Right ventricle myocardium superior (tissue), 1 donor: ENCODE measurements at regions not wholly inside any gene's neighbourhood (a gene's known extent, or its start where the extent isn't known, plus 50 kb on each side); places are given as distances from the start of the nearest gene placed in this dataset.
A peak's percentile ranks its signal among the peaks of the same experiment; 100 is the strongest.
"Not testable (repeated sequence)": the region's sequence is repeated elsewhere in the genome, so short reads cannot be mapped to it uniquely, and the experiment has no call there.

ENCODE experiments used
- ATAC-seq: fragments of 200-7000 bp; cut with Tn5 transposase; one replicate; pipeline ENCODE4 v1.9.1; 2020; ENCODE audit warnings: mild to moderate bottlenecking; ENCODE audit not compliant: poor library complexity
- DNase-seq: peaks from one replicate; pipeline ENCODE4 v3.0.0-alpha.2; 2020
- intact Hi-C: fragments of 100-400 bp; cut with DNase I; formaldehyde crosslinking; loops from one replicate; pipeline ENCODE4 v1.11.2; 2022
- donor health status: DM: no; HTN: yes; CAD: no; lungs with severe emphysema.

DNA sequence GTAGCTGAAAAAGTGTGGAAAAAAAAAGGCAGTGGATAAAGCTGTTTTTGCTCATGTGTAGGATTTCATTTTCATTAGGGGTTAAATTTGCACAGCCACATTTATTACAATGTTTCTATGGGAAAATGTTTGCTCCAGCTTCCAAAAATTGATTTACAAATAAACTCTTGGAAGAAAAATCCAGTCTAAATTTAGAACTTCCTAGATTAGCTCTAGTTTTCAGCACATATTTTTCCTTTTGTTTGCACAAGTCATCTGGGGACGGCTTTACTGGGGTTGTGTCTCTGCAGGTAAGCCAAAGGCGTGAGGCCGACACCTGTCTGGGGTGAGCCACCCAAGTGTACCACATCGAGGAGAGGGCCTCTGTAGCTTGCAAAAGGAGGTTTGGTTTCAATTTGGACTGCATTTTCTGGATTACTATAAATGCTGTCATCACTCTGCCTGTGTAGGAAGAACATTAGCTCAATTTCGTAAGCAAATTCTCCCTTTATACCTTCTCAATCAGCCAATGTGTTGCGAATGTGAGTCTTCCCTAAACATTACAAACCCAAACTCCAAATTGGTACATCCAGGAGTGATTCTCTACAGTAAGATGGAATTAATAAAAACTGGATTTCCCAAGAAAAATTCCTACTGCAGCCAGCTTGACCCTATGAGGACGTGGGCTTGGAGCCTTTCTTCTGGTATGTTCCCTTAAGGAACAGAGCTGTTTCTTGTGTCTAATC, 89.5 kb upstream of the ZNF438 start:
- DNase-seq = no peak
- no peak for ATAC-seq
- intact Hi-C loops = no loop called here

DNA sequence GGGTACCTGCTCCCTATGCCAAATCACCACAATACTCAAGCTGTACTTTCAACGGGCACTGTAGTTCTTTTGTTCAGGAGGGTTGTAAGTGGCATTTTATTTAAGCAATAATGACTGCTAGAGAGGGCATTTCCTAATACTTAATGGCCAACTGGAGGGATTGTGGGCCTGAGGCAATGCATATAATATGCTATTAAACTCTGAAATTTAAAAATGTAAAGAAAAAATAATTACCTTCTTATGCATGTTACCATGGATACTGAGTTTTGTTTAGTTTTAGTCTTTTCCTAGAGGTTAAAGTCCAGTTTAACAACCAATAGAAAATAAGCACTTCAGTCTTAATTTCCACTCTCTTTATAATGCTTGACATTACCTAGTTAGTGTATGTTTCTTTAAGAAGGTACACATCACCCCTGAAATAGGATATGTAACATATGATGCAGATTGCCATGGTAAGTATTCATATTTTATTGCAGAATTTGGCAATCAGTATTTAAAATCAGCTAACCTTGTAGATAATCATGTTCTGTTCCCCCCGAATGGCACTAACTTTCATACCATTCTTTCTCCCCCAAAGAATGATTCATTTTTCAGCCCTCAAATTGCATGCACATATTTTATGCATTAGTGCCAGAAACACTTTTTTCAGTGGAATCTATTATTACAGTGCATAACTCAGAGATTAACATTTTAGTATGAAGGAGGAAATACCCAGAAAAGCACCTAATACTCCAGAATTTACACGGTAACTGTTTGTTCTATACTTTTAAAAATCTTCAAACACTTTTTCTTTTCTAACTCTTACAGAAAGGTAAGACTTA, 90.3 kb upstream of the ZNF438 start:
- DNase-seq = no peak
- intact Hi-C loops = no loop called here
- no peak for ATAC-seq

DNA sequence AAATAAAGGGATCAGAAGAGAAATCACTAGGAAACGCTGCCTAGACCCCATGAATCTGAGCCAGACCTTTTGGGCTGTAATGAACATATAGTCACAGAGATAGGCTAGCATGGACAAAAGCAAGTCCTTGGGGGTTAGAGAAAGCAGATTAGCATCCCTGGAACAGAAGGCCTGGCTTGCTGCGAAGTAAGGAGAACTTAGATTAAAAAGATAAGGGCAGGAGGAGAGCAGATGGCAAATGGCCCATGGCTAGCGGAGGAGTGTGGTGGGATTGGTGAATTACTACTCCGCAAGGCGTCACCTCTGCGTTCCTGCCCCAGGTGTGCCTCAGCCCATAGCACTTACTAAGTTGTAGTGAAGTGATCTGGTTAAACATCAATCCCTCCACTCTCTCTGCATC, 92.3 kb upstream of the ZNF438 start:
- ATAC-seq = no peak
- DNase-seq = no peak
- intact Hi-C loops = no loop called here

DNA sequence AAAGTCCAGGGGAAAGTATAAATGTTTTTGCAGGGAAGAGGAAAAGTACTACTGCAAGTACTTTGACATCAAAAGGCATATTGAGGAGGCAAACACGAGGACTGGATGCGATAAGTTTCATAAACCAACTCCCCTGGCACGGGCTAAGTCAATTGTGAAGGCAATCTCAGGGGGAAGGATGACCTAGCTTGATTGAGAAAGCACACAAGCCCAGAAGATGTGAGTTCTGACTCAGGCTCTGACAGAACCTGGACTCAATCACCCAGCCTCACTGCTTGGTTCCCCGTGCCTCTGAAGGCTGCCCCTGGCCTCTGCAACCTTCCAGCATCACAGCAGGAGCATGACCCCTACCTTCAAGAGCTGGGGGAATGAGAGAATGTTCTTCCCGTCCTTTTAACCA, 93.2 kb upstream of the ZNF438 start:
- intact Hi-C loops = no loop called here
- DNase-seq = no peak
- no peak for ATAC-seq

DNA sequence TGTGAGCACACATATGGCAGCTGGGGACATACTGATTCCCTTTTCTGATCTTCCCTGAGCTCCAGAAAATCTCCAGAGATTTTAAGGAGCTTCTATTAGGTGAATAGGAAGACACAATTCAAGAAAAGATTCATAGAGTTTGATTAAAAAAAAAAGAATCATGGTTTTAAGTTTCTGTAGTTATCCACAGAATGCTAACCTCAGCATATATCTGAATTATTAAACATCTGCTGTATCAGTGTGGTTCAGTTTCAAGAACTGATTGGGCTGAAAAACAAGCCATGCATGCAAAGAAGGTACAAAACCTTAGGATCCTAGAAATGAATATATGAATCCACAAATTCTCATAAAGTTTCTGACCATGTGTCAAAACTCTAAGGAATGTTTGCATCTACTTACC, 94.1 kb upstream of the ZNF438 start:
- DNase-seq (no peak), ATAC-seq (no peak)
- intact Hi-C loops = no loop called here

DNA sequence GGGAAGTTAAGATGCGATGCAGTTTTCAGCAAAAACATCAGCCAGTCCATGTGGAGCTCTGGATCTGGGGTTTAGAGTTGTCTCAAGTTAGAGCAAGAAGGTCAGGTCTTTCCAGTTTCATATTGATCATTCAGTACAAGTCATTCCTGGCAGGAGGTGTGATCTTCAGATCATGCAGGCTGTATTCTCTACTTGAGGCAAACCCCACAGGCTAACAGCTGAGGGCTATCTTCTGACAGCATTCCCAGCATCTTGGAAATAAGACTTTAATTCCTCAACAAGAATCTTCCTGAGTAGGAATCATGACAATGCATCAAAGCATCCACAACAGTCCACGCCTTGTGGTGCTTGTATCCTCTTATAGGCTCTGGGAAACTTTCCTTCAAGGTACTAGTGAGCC, 94.9 kb upstream of the ZNF438 start:
- intact Hi-C loops = no loop called here
- ATAC-seq (no peak), DNase-seq (no peak)

DNA sequence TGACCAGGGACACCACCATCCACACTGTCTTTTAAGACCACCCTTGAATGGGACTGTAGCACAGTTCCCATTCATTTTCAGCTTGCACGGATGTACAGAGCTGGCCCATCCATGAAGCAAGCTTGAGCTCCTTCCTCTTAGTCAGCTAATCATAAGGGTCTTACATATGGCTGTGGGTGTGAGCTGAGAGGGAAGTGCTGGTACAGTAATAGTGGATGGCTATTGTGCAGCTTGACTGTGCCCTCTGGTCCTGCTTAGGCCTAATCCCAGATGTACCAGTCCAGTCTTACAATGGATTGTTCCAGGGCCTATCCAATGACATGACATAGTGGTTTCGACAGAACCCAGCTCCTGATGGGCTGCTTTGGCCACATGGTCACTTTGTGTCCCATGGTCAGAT, 96.9 kb upstream of the ZNF438 start:
- DNase-seq = no peak
- ATAC-seq = no peak
- intact Hi-C loops = no loop called here

DNA sequence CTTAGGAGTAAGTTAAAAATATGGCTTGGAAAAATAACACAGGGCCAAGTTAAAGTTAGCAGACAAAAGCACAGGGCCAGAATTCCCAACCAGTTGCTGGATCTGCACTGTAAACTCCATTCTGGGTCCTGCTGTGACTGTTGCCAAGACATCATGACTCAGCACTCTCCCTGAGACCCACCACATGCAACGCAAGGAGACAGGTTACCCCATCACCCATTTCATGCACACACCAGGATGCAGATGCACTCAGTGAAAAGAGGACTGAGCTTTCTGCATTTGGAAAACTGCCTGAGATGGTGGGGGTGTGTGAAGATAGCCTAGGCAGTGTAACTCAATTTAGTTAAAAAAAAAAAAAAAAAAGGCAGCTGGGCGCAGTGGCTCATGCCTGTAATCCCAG, 97.6 kb upstream of the ZNF438 start:
- DNase-seq (no peak), ATAC-seq (peak; percentile 32)
- intact Hi-C loops = no loop called here

DNA sequence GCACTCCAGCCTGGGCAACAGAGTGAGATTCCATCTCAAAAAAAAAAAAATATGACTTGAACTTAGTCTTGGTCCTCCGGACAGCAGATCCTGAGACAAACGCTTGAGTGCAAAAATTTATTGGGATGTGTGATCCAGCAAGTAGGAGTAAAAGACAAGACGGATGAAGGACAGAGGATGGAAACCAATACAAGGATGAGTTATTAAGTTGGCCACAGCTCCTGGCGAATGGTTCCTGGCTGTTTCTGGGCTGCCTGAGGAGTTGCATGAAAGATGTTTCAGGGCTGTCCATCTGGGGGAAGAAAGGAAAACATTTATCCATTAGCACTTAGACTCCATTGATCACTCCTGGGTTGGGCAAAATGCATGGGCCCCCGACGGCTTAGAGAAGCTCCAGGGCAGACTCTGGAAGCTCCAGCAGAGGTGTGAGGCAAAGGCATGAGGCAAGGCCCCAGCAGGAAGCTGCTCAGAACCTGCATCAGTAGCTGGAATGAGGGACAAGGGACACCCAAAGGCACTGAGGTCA, 98.3 kb upstream of the ZNF438 start:
- no peak for DNase-seq
- no peak for ATAC-seq
- intact Hi-C loops = no loop called here

DNA sequence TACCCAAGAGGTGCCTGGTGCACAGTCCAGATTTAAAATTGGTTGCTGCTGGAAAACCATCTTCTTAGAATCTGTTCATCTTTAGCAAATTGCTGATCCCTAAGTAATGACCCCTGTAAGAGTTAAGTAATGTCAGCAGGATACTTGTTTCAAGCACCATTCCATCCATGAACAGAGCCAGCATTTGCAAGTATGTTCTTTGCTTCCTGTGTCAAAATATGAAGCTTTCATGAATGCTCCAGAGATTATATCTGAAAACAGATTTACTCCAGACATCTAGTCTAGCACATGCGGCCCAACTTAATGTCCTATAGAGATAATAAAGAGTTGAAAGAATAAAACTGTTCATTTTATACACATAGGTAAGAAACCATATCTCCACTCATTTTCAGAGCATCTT, 98.7 kb upstream of the ZNF438 start:
- DNase-seq (no peak), ATAC-seq (no peak)
- intact Hi-C loops = no loop called here

DNA sequence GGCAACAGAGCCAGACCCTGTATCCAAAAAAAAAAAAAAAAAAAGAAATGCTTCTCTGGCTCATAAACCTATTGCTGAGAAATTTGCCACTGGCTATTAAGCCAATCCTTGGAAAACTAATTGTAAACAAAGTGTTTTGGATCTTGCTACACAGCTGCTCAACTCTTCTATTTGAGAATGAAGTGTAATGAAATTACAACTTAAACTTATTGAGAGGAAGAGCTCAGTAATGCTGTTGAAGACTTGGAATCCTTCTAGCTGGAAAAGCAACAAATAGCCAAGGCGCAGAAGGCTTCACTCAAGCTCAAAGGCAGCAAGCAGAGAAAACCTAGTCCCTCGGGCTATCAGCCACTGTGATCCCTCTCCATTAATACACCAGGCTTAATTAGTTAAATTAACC, 99.6 kb upstream of the ZNF438 start:
- no peak for DNase-seq
- intact Hi-C loops = no loop called here
- ATAC-seq = no peak

DNA sequence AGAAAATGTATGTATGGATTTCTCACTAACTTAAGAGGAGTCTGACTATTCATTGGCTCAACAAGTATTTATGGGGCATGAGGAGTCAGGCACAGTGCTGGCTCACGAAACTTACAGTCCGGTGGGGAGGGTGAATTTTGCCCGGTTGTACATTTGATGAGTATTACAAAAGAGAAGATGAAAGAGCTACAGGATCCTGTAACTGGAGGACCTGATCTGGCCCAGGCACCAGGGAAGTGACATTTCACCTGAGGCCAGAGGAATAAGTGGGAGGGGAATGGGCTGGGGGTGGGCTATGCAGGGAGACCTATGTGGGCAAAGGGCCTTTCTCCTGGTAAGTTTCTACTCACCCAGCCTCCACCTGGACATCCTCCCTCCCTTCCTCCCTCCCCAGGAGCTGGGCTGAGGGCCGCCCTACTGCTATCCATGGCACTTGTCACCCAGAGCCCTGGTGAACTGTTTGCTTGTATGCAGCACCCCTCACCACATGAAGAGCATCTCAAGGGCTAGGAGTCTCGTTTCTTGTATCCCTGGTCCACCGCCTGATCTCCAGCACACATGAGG, 101.1 kb upstream of the ZNF438 start:
- ATAC-seq = no peak
- intact Hi-C loops = no loop called here
- no peak for DNase-seq

DNA sequence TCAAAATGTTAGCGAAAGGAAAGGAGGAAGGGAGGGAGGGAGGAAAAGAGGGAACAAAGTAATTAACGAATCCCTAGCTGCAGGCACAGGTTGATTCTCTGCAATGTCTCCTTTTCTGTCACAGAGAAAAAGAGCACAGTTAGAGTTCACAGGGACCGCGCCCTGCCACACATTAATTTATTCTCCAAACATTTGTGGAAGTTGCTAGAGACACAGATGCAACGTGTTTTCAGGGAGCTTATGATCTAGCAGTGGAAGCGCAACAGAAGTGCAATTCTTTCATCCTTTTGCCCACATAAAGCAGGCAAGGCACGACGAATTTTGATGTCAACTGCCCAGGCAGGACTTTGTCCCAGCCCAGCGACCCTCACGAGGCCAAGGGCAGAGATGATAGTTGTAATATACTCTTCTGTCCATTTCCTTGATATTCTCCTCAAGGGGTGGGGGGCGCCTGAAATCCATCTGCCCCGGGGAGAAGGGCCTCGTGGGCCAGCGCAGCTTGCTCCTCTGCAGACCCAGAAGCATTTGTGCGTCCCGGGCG, 101.7 kb upstream of the ZNF438 start:
- DNase-seq = no peak
- no peak for ATAC-seq
- intact Hi-C loops = no loop called here

DNA sequence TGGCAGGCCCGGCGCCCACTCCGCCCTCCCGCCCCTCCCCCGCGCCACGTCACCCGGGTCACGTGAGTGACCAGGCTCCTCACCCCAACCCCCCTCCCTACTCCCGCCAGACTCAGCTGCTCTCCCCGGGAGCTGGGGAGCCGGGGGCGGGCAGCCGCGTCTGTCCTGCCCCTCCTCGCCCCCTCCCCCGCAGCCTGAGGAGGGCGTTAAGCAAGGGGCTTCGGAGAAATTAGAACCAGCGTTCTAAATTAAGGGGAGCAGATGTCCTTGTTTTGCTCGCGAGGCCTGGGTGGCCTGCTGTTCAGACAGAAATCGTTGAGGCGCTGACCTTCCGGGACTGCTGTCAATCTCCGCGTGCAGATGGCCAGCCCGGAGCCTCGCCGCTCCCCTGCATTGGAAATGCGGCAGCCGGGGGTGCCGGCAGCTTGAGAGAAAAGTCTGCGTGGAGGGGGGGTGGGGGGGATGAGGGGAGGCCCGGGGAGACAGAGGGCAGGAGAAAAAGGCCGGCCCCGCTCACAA, 102.2 kb upstream of the ZNF438 start:
- peak; percentile 95 for ATAC-seq
- peak; percentile 89 for DNase-seq
- intact Hi-C loops = no loop called here

DNA sequence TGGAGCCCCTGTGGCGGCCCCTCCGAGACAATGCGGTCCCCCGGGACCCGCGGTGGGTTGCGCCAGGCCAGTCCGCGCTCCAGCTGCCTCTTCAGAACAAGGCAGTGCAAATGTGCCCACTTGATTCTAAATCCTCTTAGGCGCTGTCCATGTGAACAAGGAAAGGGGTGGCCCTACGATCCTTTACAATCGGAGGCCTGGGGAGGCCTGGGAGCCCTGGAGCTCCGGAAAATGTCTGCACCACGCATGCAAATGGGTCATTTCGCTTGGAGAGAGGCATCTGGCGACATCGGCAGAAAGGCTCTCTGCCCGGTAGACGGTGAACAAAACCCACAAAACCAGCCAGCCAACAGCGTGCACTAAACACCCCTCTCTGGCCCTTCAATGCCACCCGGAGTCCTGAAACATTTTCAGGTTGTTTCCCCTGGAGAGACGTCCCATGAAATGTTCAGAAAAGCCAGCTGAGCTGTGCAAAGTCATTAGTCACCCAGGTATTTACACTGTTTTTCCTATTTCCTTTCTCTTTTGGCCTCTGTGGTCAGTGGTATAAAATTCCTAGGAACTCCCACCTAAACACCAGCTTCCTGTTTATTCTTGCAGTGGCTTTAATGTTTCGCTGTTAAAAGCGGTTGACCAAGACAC, 102.8 kb upstream of the ZNF438 start:
- intact Hi-C loops = no loop called here
- DNase-seq (no peak), ATAC-seq (peak; percentile 57)

DNA sequence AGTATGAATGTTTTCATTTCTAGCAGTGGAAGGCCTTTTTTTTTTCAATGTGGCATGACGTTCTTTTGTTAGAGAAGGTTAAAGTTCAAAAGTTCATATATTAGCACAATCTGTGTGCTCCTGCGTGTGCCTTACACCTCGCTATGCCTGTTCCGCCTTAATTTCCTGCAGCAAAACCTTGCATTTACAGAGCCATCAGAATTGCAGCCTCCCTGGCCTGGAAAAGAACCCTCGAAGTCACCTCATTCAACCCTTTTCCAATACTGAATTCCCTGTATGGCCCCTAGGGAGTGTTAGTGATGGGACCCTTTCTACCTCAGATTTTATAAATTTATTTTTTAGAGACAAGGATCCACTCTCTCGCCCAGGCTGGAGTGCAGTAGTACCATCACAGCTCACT, 103.5 kb upstream of the ZNF438 start:
- ATAC-seq (no peak), DNase-seq (no peak)
- intact Hi-C loops = no loop called here

DNA sequence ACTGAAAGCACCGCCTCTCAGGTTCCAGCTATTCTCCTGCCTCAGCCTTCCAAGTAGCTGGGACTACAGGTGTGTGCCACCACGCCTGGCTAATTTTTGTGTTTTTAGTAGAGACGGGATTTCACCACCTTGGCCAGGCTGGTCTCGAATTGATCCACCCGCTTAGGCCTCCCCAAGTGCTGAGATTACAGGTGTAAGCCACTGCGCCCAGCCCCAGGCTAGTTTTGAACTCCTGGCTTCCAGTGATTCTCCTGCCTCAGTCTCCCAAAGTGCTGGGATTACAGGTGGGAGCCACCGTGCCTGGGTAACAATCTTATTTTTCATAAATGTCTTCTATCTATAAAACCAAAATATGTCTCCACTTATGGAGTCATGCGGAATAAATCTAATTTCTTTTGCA, 104.1 kb upstream of the ZNF438 start:
- intact Hi-C loops, ATAC-seq: not testable (repeated sequence)

DNA sequence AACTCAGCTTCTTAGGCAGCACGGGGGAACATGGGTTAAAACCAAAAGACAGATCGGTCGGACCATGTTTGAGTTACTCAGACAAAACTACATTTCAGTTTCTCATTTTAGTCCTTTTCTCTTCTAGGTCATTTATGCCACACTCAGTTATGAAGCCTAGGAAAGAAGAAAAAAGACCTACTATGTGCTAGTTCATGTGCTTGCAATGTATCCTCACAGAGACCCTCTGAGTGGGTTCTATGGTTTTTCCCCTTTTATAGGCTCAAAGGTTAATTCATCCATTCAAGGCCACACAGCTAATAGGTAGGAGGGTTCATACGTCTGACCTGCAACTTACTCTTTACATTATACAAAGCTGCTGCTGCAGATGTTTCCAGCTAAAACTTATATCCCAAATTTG, 104.7 kb upstream of the ZNF438 start:
- DNase-seq = no peak
- ATAC-seq = no peak
- intact Hi-C loops = no loop called here

More for the DNA sequence above, 104.1 kb upstream of the ZNF438 start:
- DNase-seq = not testable (repeated sequence)
